Tibial nerve (tissue), 4 donors: ENCODE measurements at regions not wholly inside any gene's neighbourhood (a gene's known extent, or its start where the extent isn't known, plus 50 kb on each side); places are given as distances from the start of the nearest gene placed in this dataset.

Experiments
- CTCF ChIP-seq, 5 experiments: fragments of 200-600 bp in 3 of 5; fragments of 450-650 bp in 2 of 5; sonication (generic) in 3 of 5; IDR thresholded peaks; one replicate each; pipeline ENCODE4 v1.5.1; 2016 to 2019; ENCODE audit warnings: antibody characterized with exemption in 5 of 5, mild to moderate bottlenecking in 3 of 5, moderate library complexity in 2 of 5
- EP300 ChIP-seq, 2 donors: sonication (generic); formaldehyde crosslinking; IDR thresholded peaks; one replicate each; pipeline ENCODE4 v1.6.1; 2017; ENCODE audit warnings: antibody characterized with exemption in 2 of 2, mild to moderate bottlenecking in 1 of 2
- POLR2A ChIP-seq, 2 donors: fragments of 450-650 bp; IDR thresholded peaks; one replicate each; pipeline ENCODE4 v1.6.1; 2017; ENCODE audit warnings: antibody characterized with exemption in 2 of 2, mild to moderate bottlenecking in 2 of 2, moderate library complexity in 2 of 2

GRCh38 chr20:51287628-51288413, 254.7 kb downstream of the NFATC2 start:
- no peak for TF ChIP-seq CTCF (IDR thresholded peaks at IDR 0.05)
- TF ChIP-seq POLR2A (IDR thresholded peaks at IDR 0.05), result no peak
- no peak for TF ChIP-seq EP300 (IDR thresholded peaks at IDR 0.05)
